K562 (cell line): ENCODE measurements at regions not wholly inside any gene's neighbourhood (a gene's known extent, or its start where the extent isn't known, plus 50 kb on each side); places are given as distances from the start of the nearest gene placed in this dataset.

ENCODE experiments used
- ATAC-seq: fragments of 200-7000 bp; cut with Tn5 transposase; 3 replicates; pipeline ENCODE4 v1.9.1; 2020; ENCODE audit warnings: moderate library complexity
- BruUV-seq: library from RNA; stranded (reverse); fragments of 400-500 nt; replicated peaks from 2 replicates; lab custom pipeline; 2021; lab: Mats Ljungman, UMichigan
- CTCF ChIA-PET: fragments of 300-600 bp; formaldehyde crosslinking; extraction: SDS; loops from one replicate; lab custom pipeline; 2021; ENCODE audit warnings: low intra/inter-chr PET ratio; lab: Yijun Ruan, JAX
- POLR2A ChIA-PET: fragments of 300-600, 350-650 bp; sonication (Branson Sonifier 250); formaldehyde crosslinking; extraction: SDS; loops from one replicate; lab custom pipeline; 2021; ENCODE audit warnings: antibody characterized with exemption, inconsistent platforms; lab: Yijun Ruan, JAX
- DNase-seq, 4 experiments: peaks; one replicate each; pipeline versions ENCODE4 v3.0.0 to v3.0.0-alpha.2; 2011 to 2018; ENCODE audit warnings: low spot score in 3 of 4, mixed read lengths in 3 of 4; ENCODE audit errors: extremely low read depth in 1 of 4
- FAIRE-seq: peaks from 2 replicates; lab custom pipeline; 2011; peaks lifted over from hg19 to GRCh38; lab: Jason Lieb, UNC
- H2AFZ ChIP-seq: 2 replicates; pipeline ENCODE4 v1.6.0; 2011; ENCODE audit warnings: low read depth, low read length, control low read depth, inconsistent platforms
- H3K27ac ChIP-seq: fragments of 200-600 bp; 3 replicates; pipeline ENCODE4 v1.8.0; 2011; ENCODE audit warnings: low read depth, mild to moderate bottlenecking, control low read depth, inconsistent platforms, low read length, moderate library complexity, mixed read lengths; ENCODE audit errors: extremely low read depth
- H3K27me3 ChIP-seq, 2 experiments: fragments of 300-600 bp in 1 of 2; 2 replicates in 1 of 2; 3 replicates in 1 of 2; pipeline versions ENCODE4 v1.6.0 to v1.8.0; 2011; ENCODE audit warnings: inconsistent platforms in 2 of 2, low read length in 2 of 2, mild to moderate bottlenecking in 1 of 2, mixed read lengths in 1 of 2, moderate library complexity in 1 of 2; ENCODE audit not compliant: control insufficient read depth in 2 of 2, insufficient read depth in 2 of 2
- H3K36me3 ChIP-seq: fragments of 300-600 bp; 3 replicates; pipeline ENCODE4 v1.8.0; 2011; ENCODE audit warnings: mild to moderate bottlenecking, low read length, inconsistent platforms; ENCODE audit not compliant: control insufficient read depth, insufficient read depth
- H3K4me1 ChIP-seq, 2 experiments: fragments of 200-600 bp in 1 of 2; replicated peaks in 1 of 2; 2 replicates in 1 of 2; 3 replicates in 1 of 2; pipeline versions ENCODE4 v1.5.1 to v1.8.0; 2011; ENCODE audit warnings: inconsistent platforms in 2 of 2, low read length in 2 of 2, mild to moderate bottlenecking in 1 of 2, mixed read lengths in 1 of 2, moderate library complexity in 1 of 2; ENCODE audit not compliant: control insufficient read depth in 2 of 2, insufficient read depth in 2 of 2
- H3K4me2 ChIP-seq: 2 replicates; pipeline ENCODE4 v1.6.1; 2011; ENCODE audit warnings: low read length, control low read depth, inconsistent platforms, mixed read lengths; ENCODE audit not compliant: insufficient read depth
- H3K4me3 ChIP-seq: fragments of 200-600 bp; sonication (generic), shearing (Covaris generic); 2 replicates; pipeline ENCODE4 v1.5.1; 2016; ENCODE audit warnings: control low read depth, inconsistent platforms
- H3K79me2 ChIP-seq: fragments of 200-600 bp; 3 replicates; pipeline ENCODE4 v1.8.0; 2011; ENCODE audit warnings: low read length, inconsistent platforms; ENCODE audit not compliant: control insufficient read depth, insufficient read depth
- H3K9ac ChIP-seq, 2 experiments: 2 replicates each; pipeline versions ENCODE4 v1.6.0 to v1.6.1; 2011; ENCODE audit warnings: low read depth in 2 of 2, low read length in 2 of 2, control low read depth in 1 of 2, inconsistent platforms in 1 of 2, mild to moderate bottlenecking in 1 of 2, mixed read lengths in 1 of 2; ENCODE audit not compliant: insufficient read depth in 1 of 2
- H3K9me1 ChIP-seq: one replicate; pipeline ENCODE4 v1.6.0; 2011; ENCODE audit warnings: inconsistent platforms, mild to moderate bottlenecking, low read length, moderate library complexity; ENCODE audit not compliant: control insufficient read depth, insufficient read depth
- H3K9me3 ChIP-seq: replicated peaks from 2 replicates; pipeline ENCODE4 v1.5.1; 2011; ENCODE audit warnings: low read depth, low read length, inconsistent platforms; ENCODE audit not compliant: control insufficient read depth, insufficient read depth
- H4K20me1 ChIP-seq: replicated peaks from 2 replicates; pipeline ENCODE4 v1.6.1; 2011; ENCODE audit warnings: low read length, inconsistent platforms, mixed read lengths; ENCODE audit not compliant: control insufficient read depth, insufficient read depth
- ERF ChIP-seq: fragments of 450-650 bp; formaldehyde crosslinking; IDR thresholded peaks from 2 replicates; pipeline ENCODE4 v1.4.0; 2020; ENCODE audit warnings: mild to moderate bottlenecking, mixed read lengths
- L3MBTL2 ChIP-seq: fragments of 450-650 bp; IDR thresholded peaks from 2 replicates; pipeline ENCODE4 v1.6.1; 2016; ENCODE audit warnings: mild to moderate bottlenecking, moderate library complexity
- PRPF4 ChIP-seq: fragments of 200-400 bp; formaldehyde crosslinking; IDR thresholded peaks from one replicate; pipeline ENCODE4 v1.6.1; 2017; ENCODE audit warnings: low read length, low read depth, mild to moderate bottlenecking; ENCODE audit not compliant: insufficient read depth, poor library complexity, severe bottlenecking
- ZC3H11A ChIP-seq: IDR thresholded peaks from 2 replicates; pipeline ENCODE4 v1.6.1; 2012; ENCODE audit warnings: low read depth, low read length, improper control_type of control experiment
- ZNF609 ChIP-seq: sonication (generic); formaldehyde crosslinking; IDR thresholded peaks from 2 replicates; pipeline ENCODE4 v1.8.1; 2023; ENCODE audit warnings: missing genetic modification reagents, mild to moderate bottlenecking, borderline replicate concordance
- WGBS: fragments of 100-300 bp; shearing (Covaris generic); methylation state at CpG from one replicate; pipeline ENCODE4 v1.1.6; 2016; ENCODE audit warnings: low coverage, mixed read lengths; ENCODE audit not compliant: insufficient coverage; ENCODE audit errors: missing lambda C conversion rate; 5-methylcytosine and 5-hydroxymethylcytosine counted together
- in situ Hi-C: fragments of 300-500 bp; cut with MboI; formaldehyde crosslinking; loops from 4 replicates; pipeline ENCODE4 v1.15.0; 2018; ENCODE audit warnings: inconsistent platforms, mixed read lengths
- intact Hi-C: fragments of 100-400 bp; cut with micrococcal nuclease; formaldehyde crosslinking; loops from 2 replicates; pipeline ENCODE4 v1.14.2; 2022

GRCh38 chr2:104501342-104501741 is 352.6 kb upstream of the POU3F3 start:
- H3K4me2 ChIP-seq: no peak overlapping the region
- CTCF ChIA-PET: no interaction called here
- POLR2A ChIA-PET: no interaction called here
- no peaks in the 10 kb centered on the region for H3K9me3 ChIP-seq
- no peak overlapping the region for H3K27ac ChIP-seq
- no peak overlapping the region for H3K4me3 ChIP-seq
- no peaks in the 10 kb centered on the region for H3K27me3 ChIP-seq
- H3K9me1 ChIP-seq: no peaks in the 10 kb centered on the region
- FAIRE-seq (no peak), ATAC-seq (no peak), DNase-seq (no peak)
- H3K4me1 ChIP-seq: no peaks in the 10 kb centered on the region
- no peak overlapping the region for H3K9ac ChIP-seq
- H3K36me3 ChIP-seq: no peaks in the 10 kb centered on the region
- TF ChIP-seq ZC3H11A (no peak), PRPF4 (no peak), ERF (no peak), L3MBTL2 (no peak), ZNF609 (CRISPR knock-in tag) (no peak)
- 3% methylated on average over 6 of the region's 6 CpGs for WGBS
- H3K79me2 ChIP-seq: no peaks in the 10 kb centered on the region
- no peaks in the 10 kb centered on the region for H4K20me1 ChIP-seq
- H2AFZ ChIP-seq: no peak overlapping the region
- no TSS peak for BruUV-seq
- in situ Hi-C loops (no loop called here), intact Hi-C loops (no loop called here)
